ENCODE measurements at regions not wholly inside any gene's neighbourhood (a gene's known extent, or its start where the extent isn't known, plus 50 kb on each side); places are given as distances from the start of the nearest gene placed in this dataset.

- DNase-seq (ENCODE audit: low read depth, low spot score) (no peak), FAIRE-seq (no peak)
- Histone ChIP-seq H3K4me3 (replicated peaks in 1 of 3; ENCODE audit: insufficient read depth in 1 of 3, low read depth in 1 of 3, low read length in 3 of 3) (no peak overlapping the region), H3K4me1 (ENCODE audit: control insufficient read depth, extremely low read depth, insufficient read depth, low read length) (no peaks in the 10 kb centered on the region), H3K9me3 (replicated peaks; ENCODE audit: control insufficient read depth, insufficient read depth, low read length) (no peaks in the 10 kb centered on the region), H3K4me2 (ENCODE audit: insufficient read depth, low read length) (no peak overlapping the region), H3K27ac (ENCODE audit: insufficient read depth, low read depth, low read length) (no peak overlapping the region), H4K20me1 (replicated peaks; ENCODE audit: control insufficient read depth, extremely low read depth, insufficient read depth, low read length) (no peaks in the 10 kb centered on the region), H3K9ac (replicated peaks; ENCODE audit: extremely low read depth, insufficient read depth, low read length) (no peak overlapping the region), H3K27me3 (ENCODE audit: control insufficient read depth in 2 of 2, insufficient read depth in 2 of 2, low read length in 2 of 2) (no peaks in the 10 kb centered on the region), H3K79me2 (ENCODE audit: control insufficient read depth, insufficient read depth, low read length) (no peaks in the 10 kb centered on the region), H3K9me1 (replicated peaks; ENCODE audit: control insufficient read depth, extremely low read depth, insufficient read depth, low read length) (no peaks in the 10 kb centered on the region), H2AFZ (ENCODE audit: low read depth, low read length) (no peak overlapping the region), H3K36me3 (ENCODE audit: control insufficient read depth in 2 of 2, extremely low read depth in 1 of 2, insufficient read depth in 2 of 2, low read length in 2 of 2) (no peaks in the 10 kb centered on the region)
- TF ChIP-seq CTCF (IDR thresholded peaks at IDR 0.05; ENCODE audit: extremely low read depth in 1 of 2, insufficient read depth in 1 of 2, low read depth in 1 of 2, low read length in 2 of 2) (no peak), GATA2 (IDR thresholded peaks at IDR 0.05; ENCODE audit: insufficient read depth, insufficient read length, low read depth, low read length) (no peak)
- POLR2A ChIA-PET = no interaction called here
- intact Hi-C loops (cut with micrococcal nuclease) = no loop called here
- CTCF ChIA-PET = no interaction called here
- dilution Hi-C loops (cut with MboI; ENCODE audit: extremely low pct_ligation_motif_present, low sequenced_read_pairs) = no loop called here
- BruUV-seq (replicated peaks) = no TSS peak
Measured at GRCh38 chr4:24328711-24329110, 255.6 kb downstream of the DHX15 start.

GRCh38 chr4:24328310-24328709 is 256.0 kb downstream of the DHX15 start:
- FAIRE-seq (no peak), DNase-seq (ENCODE audit: low read depth, low spot score) (no peak)
- H3K9me1 ChIP-seq (replicated peaks; ENCODE audit: control insufficient read depth, extremely low read depth, insufficient read depth, low read length) = no peaks in the 10 kb centered on the region
- no peak overlapping the region for H3K4me3 ChIP-seq (replicated peaks in 1 of 3; ENCODE audit: insufficient read depth in 1 of 3, low read depth in 1 of 3, low read length in 3 of 3)
- ChIA-PET CTCF (no interaction called here), POLR2A (no interaction called here)
- no peaks in the 10 kb centered on the region for H3K27me3 ChIP-seq (ENCODE audit: control insufficient read depth in 2 of 2, insufficient read depth in 2 of 2, low read length in 2 of 2)
- H3K4me1 ChIP-seq (ENCODE audit: control insufficient read depth, extremely low read depth, insufficient read depth, low read length) = no peaks in the 10 kb centered on the region
- no peak overlapping the region for H2AFZ ChIP-seq (ENCODE audit: low read depth, low read length)
- H4K20me1 ChIP-seq (replicated peaks; ENCODE audit: control insufficient read depth, extremely low read depth, insufficient read depth, low read length) = no peaks in the 10 kb centered on the region
- no TSS peak for BruUV-seq (replicated peaks)
- no peak overlapping the region for H3K9ac ChIP-seq (replicated peaks; ENCODE audit: extremely low read depth, insufficient read depth, low read length)
- H3K79me2 ChIP-seq (ENCODE audit: control insufficient read depth, insufficient read depth, low read length) = no peaks in the 10 kb centered on the region
- no peak overlapping the region for H3K27ac ChIP-seq (ENCODE audit: insufficient read depth, low read depth, low read length)
- no peaks in the 10 kb centered on the region for H3K9me3 ChIP-seq (replicated peaks; ENCODE audit: control insufficient read depth, insufficient read depth, low read length)
- dilution Hi-C loops (cut with MboI; ENCODE audit: extremely low pct_ligation_motif_present, low sequenced_read_pairs) (no loop called here), intact Hi-C loops (cut with micrococcal nuclease) (no loop called here)
- TF ChIP-seq MYC (IDR thresholded peaks at IDR 0.05; ENCODE audit: low read depth, low read length) (no peak), GATA2 (IDR thresholded peaks at IDR 0.05; ENCODE audit: insufficient read depth, insufficient read length, low read depth, low read length) (no peak), MAX (IDR thresholded peaks at IDR 0.05; ENCODE audit: insufficient read depth, insufficient read length) (no peak), CTCF (IDR thresholded peaks at IDR 0.05; ENCODE audit: extremely low read depth in 1 of 2, insufficient read depth in 1 of 2, low read depth in 1 of 2, low read length in 2 of 2) (no peak), JUN (IDR thresholded peaks at IDR 0.05; ENCODE audit: borderline replicate concordance, insufficient read depth, insufficient read length, low read depth) (no peak), POLR2A (IDR thresholded peaks at IDR 0.05; ENCODE audit: low read depth, low read length) (no peak), POLR2AphosphoS5 (IDR thresholded peaks at IDR 0.05; ENCODE audit: insufficient read depth, low read depth, low read length) (no peak), EZH2 (IDR thresholded peaks at IDR 0.05; ENCODE audit: borderline replicate concordance, low read depth, low read length, severe bottlenecking) (no peak), FOS (IDR thresholded peaks at IDR 0.05; ENCODE audit: borderline replicate concordance, insufficient read depth, low read length) (no peak)
- no peaks in the 10 kb centered on the region for H3K36me3 ChIP-seq (ENCODE audit: control insufficient read depth in 2 of 2, extremely low read depth in 1 of 2, insufficient read depth in 2 of 2, low read length in 2 of 2)
- H3K4me2 ChIP-seq (ENCODE audit: insufficient read depth, low read length) = no peak overlapping the region

All from endothelial cell of umbilical vein (primary cell).